ENCODE measurements at regions not wholly inside any gene's neighbourhood (a gene's known extent, or its start where the extent isn't known, plus 50 kb on each side); places are given as distances from the start of the nearest gene placed in this dataset.

- TF ChIP-seq POLR2A (IDR thresholded peaks at IDR 0.05) (no peak), CTCF (IDR thresholded peaks at IDR 0.05) (no peak)
These were observed 67.1 kb upstream of the NPVF start for GRCh38 chr7:25295387-25295786.

All from Peyer's patch (tissue), 4 donors.